Loucy (cell line): ENCODE measurements at regions not wholly inside any gene's neighbourhood (a gene's known extent, or its start where the extent isn't known, plus 50 kb on each side); places are given as distances from the start of the nearest gene placed in this dataset.

ENCODE experiments used
- H2AFZ ChIP-seq: fragments of 200-600 bp; sonication (generic); 2 replicates; pipeline ENCODE4 v1.6.0; 2016; ENCODE audit warnings: antibody characterized with exemption, mild to moderate bottlenecking, low read length, moderate library complexity
- H3F3A ChIP-seq: fragments of 200-600 bp; 2 replicates; pipeline ENCODE4 v1.6.0; 2016; ENCODE audit warnings: antibody characterized with exemption, low read depth, mild to moderate bottlenecking
- H3K27me3 ChIP-seq: fragments of 200-600 bp; sonication (generic); 2 replicates; pipeline ENCODE4 v1.6.1; 2014; ENCODE audit warnings: low read length, mild to moderate bottlenecking; ENCODE audit not compliant: insufficient read depth, poor library complexity, severe bottlenecking
- H3K36me3 ChIP-seq: fragments of 200-600 bp; sonication (generic); 2 replicates; pipeline ENCODE4 v1.6.1; 2016; ENCODE audit warnings: low read length; ENCODE audit not compliant: insufficient read depth
- H3K4me1 ChIP-seq: fragments of 200-600 bp; sonication (generic); 2 replicates; pipeline ENCODE4 v1.5.1; 2014; ENCODE audit warnings: low read length, mild to moderate bottlenecking; ENCODE audit not compliant: insufficient read depth, poor library complexity, severe bottlenecking
- H3K4me2 ChIP-seq: fragments of 200-600 bp; sonication (generic); 2 replicates; pipeline ENCODE4 v1.6.0; 2014; ENCODE audit warnings: antibody characterized with exemption, low read length, low read depth, mild to moderate bottlenecking; ENCODE audit not compliant: poor library complexity, severe bottlenecking
- H3K4me3 ChIP-seq: fragments of 200-600 bp; sonication (generic); 2 replicates; pipeline ENCODE4 v1.5.1; 2014; ENCODE audit warnings: low read length, mild to moderate bottlenecking, mixed read lengths; ENCODE audit not compliant: poor library complexity, severe bottlenecking
- H3K79me2 ChIP-seq: fragments of 200-600 bp; sonication (generic); 2 replicates; pipeline ENCODE4 v1.6.1; 2014; ENCODE audit warnings: low read length; ENCODE audit not compliant: insufficient read depth
- H3K9ac ChIP-seq: fragments of 200-600 bp; sonication (generic); 2 replicates; pipeline ENCODE4 v1.6.0; 2014; ENCODE audit warnings: mild to moderate bottlenecking, low read depth, low read length, moderate library complexity; ENCODE audit not compliant: poor library complexity, severe bottlenecking
- H3K9me2 ChIP-seq: fragments of 200-600 bp; sonication (generic); replicated peaks from 2 replicates; pipeline ENCODE4 v1.6.1; 2016; ENCODE audit warnings: low read depth, low read length, mixed read lengths
- H3K9me3 ChIP-seq: fragments of 200-600 bp; sonication (generic); 2 replicates; pipeline ENCODE4 v1.6.1; 2014; ENCODE audit warnings: mild to moderate bottlenecking, antibody characterized with exemption, low read length, low read depth; ENCODE audit not compliant: insufficient read depth
- H4K20me1 ChIP-seq: fragments of 200-600 bp; sonication (generic); 2 replicates; pipeline ENCODE4 v1.6.0; 2014; ENCODE audit warnings: antibody characterized with exemption, low read length, mild to moderate bottlenecking; ENCODE audit not compliant: insufficient read depth, poor library complexity, severe bottlenecking
- EZH2phosphoT487 ChIP-seq: fragments of 200-600 bp; IDR thresholded peaks from 2 replicates; pipeline ENCODE4 v1.6.1; 2018; ENCODE audit warnings: antibody characterized with exemption, mild to moderate bottlenecking, moderate library complexity, borderline replicate concordance
- TF ChIP-seq, protein P1 (sequence below): fragments of 200-600 bp; sonication (generic); conservative IDR thresholded peaks from 2 replicates; pipeline ENCODE4 v1.5.1; 2014; ENCODE audit warnings: mild to moderate bottlenecking, antibody characterized with exemption, low read length

DNA sequence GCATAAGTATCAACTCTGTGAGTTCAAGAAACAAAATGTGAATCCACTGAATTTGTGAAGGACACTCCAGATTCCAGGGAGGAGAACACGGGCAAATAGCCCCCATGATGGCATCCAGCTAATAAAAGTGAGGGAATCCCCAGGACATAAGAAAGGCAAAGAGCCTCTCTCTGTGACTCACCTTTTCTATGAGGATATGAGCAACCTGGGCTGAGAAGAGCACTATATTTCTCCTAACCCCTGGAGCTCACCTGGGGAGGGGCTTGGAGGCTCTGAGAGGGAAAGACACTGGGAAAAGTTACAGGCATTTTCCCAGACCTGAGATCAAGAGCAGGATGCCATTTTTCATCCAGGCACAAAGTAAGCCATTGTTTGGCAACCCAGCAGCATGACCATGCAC is 1298.8 kb downstream of the PLA2G4A start:
- no peak overlapping the region for H3K4me3 ChIP-seq
- H3K79me2 ChIP-seq: no peaks in the 10 kb centered on the region
- TF ChIP-seq, protein P1, sequence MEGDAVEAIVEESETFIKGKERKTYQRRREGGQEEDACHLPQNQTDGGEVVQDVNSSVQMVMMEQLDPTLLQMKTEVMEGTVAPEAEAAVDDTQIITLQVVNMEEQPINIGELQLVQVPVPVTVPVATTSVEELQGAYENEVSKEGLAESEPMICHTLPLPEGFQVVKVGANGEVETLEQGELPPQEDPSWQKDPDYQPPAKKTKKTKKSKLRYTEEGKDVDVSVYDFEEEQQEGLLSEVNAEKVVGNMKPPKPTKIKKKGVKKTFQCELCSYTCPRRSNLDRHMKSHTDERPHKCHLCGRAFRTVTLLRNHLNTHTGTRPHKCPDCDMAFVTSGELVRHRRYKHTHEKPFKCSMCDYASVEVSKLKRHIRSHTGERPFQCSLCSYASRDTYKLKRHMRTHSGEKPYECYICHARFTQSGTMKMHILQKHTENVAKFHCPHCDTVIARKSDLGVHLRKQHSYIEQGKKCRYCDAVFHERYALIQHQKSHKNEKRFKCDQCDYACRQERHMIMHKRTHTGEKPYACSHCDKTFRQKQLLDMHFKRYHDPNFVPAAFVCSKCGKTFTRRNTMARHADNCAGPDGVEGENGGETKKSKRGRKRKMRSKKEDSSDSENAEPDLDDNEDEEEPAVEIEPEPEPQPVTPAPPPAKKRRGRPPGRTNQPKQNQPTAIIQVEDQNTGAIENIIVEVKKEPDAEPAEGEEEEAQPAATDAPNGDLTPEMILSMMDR: no peak
- TF ChIP-seq EZH2phosphoT487: no peak
- H3K36me3 ChIP-seq: no peaks in the 10 kb centered on the region
- H3K4me1 ChIP-seq: no peaks in the 10 kb centered on the region
- H4K20me1 ChIP-seq: no peaks in the 10 kb centered on the region
- no peaks in the 10 kb centered on the region for H3K9me3 ChIP-seq
- no peaks in the 10 kb centered on the region for H3F3A ChIP-seq
- no peak overlapping the region for H2AFZ ChIP-seq
- no peaks in the 10 kb centered on the region for H3K9me2 ChIP-seq
- H3K4me2 ChIP-seq: no peak overlapping the region
- peaks cover 5% of the 10 kb centered on the region for H3K27me3 ChIP-seq
- no peak overlapping the region for H3K9ac ChIP-seq

DNA sequence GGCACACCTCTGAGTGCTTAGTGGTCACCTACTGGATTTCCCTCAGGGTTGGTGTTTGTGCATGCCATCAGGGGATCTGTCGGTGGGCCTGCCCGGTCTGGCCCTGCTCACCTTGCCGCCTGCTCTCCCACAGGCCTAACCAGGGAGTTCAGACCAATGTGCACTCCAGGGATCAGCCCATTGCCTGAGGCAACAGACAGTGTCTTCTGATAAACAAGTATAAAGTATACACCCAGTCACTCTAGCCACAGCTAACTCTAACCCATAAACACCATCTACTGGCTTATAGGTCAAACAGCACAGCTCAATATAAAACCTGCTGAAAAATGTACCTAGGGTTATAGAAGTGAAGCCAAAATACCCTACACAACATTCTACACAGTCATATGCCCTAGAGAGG is 1300.0 kb downstream of the PLA2G4A start:
- H3K79me2 ChIP-seq: no peaks in the 10 kb centered on the region
- no peak for TF ChIP-seq EZH2phosphoT487
- TF ChIP-seq, protein P1: no peak; the same call in 1 of the 2 replicates
- no peaks in the 10 kb centered on the region for H3K36me3 ChIP-seq
- no peak overlapping the region for H3K4me2 ChIP-seq
- peaks cover 5% of the 10 kb centered on the region for H3K27me3 ChIP-seq
- no peak overlapping the region for H3K4me3 ChIP-seq
- no peaks in the 10 kb centered on the region for H3K4me1 ChIP-seq
- H3K9me2 ChIP-seq: no peaks in the 10 kb centered on the region
- no peak overlapping the region for H2AFZ ChIP-seq
- H4K20me1 ChIP-seq: no peaks in the 10 kb centered on the region
- no peaks in the 10 kb centered on the region for H3F3A ChIP-seq
- H3K9me3 ChIP-seq: no peaks in the 10 kb centered on the region
- no peak overlapping the region for H3K9ac ChIP-seq

DNA sequence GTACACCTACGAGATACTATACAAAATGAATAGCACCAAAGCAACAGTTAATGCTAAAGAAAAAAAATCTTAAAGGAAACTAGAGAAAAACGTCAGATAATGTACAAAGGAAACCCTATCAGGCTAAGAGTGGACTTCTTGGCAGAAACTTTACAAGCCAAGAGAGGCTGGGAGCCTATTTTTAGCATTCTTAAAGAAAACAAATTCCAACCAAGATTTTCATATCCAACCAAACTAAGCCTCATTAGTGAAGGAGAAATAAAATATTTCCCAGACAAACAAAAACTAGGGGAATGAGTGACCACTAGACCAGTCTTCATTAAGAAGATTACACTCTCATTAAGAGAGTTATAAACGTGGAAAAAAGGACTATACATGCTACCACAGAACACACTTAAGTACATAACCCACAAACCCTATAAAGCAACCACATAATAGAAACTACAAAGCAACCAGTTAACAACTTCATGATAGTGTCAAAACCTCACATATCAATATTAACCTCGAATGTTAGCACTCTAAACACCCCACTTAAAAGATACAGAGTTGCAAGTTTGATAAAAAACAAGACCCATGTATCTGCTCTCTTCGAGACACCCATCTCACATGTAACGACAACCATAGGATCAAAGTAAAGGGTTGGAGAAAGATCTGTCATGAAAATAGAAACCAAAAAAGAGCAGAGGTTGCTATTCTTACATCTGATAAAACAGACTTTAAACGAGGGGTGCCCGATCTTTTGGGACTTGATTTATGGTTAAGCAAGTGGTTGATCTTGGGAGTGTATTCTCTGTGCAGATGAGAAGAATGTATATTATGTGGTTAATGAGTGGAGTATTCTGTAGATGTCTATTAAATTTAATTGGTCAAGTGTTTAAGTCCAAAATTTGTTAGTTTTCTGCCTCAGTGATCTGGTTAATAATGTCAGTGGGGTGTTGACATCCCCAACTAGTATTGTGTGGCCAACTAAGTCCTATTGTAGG is 1301.4 kb downstream of the PLA2G4A start:
- Histone ChIP-seq H3K79me2 (no peaks in the 10 kb centered on the region), H3K36me3 (no peaks in the 10 kb centered on the region), H3F3A (no peaks in the 10 kb centered on the region), H3K9me3 (no peaks in the 10 kb centered on the region), H3K9me2 (no peaks in the 10 kb centered on the region), H2AFZ (no peak overlapping the region), H3K4me3 (no peak overlapping the region), H3K9ac (no peak overlapping the region), H3K4me1 (no peaks in the 10 kb centered on the region), H3K4me2 (no peak overlapping the region), H3K27me3 (peaks cover 5% of the 10 kb centered on the region), H4K20me1 (no peaks in the 10 kb centered on the region)
- TF ChIP-seq EZH2phosphoT487: no peak
- TF ChIP-seq, protein P1: no peak
